KMS-11 (cell line): ENCODE measurements at regions not wholly inside any gene's neighbourhood (a gene's known extent, or its start where the extent isn't known, plus 50 kb on each side); places are given as distances from the start of the nearest gene placed in this dataset.
A peak's percentile ranks its signal among the peaks of the same experiment; 100 is the strongest.

Source experiments
- H2AFZ ChIP-seq: fragments of 200-600 bp; sonication (generic); 2 replicates; pipeline ENCODE4 v1.6.1; 2016; ENCODE audit warnings: antibody characterized with exemption, mixed run types, low read depth
- H3K27ac ChIP-seq: fragments of 200-600 bp; sonication (generic); 2 replicates; pipeline ENCODE4 v1.6.1; 2016; ENCODE audit warnings: mild to moderate bottlenecking, mixed run types
- H3K27me3 ChIP-seq: fragments of 200-600 bp; sonication (generic); 2 replicates; pipeline ENCODE4 v1.6.1; 2017; ENCODE audit warnings: mild to moderate bottlenecking, low read depth, mixed run types, moderate library complexity; ENCODE audit not compliant: insufficient read depth
- H3K36me3 ChIP-seq: fragments of 200-600 bp; sonication (generic); 2 replicates; pipeline ENCODE4 v1.6.1; 2017; ENCODE audit warnings: mild to moderate bottlenecking, mixed run types; ENCODE audit not compliant: insufficient read depth
- H3K4me1 ChIP-seq: fragments of 200-600 bp; sonication (generic); 2 replicates; pipeline ENCODE4 v1.6.1; 2016; ENCODE audit warnings: mild to moderate bottlenecking, low read depth, mixed run types; ENCODE audit not compliant: poor library complexity, severe bottlenecking
- H3K4me2 ChIP-seq: fragments of 200-600 bp; sonication (generic); 2 replicates; pipeline ENCODE4 v1.7.0; 2016; ENCODE audit warnings: mild to moderate bottlenecking, mixed run types
- H3K4me3 ChIP-seq: fragments of 200-600 bp; sonication (generic); IDR thresholded peaks from 2 replicates; pipeline ENCODE4 v1.6.1; 2017; ENCODE audit warnings: low read depth, low read length, mixed read lengths; ENCODE audit not compliant: insufficient read depth
- H3K79me2 ChIP-seq: fragments of 200-600 bp; sonication (generic); 2 replicates; pipeline ENCODE4 v1.6.1; 2016; ENCODE audit warnings: low read depth, mixed run types; ENCODE audit not compliant: insufficient read depth
- H3K9ac ChIP-seq: fragments of 200-600 bp; sonication (generic); 2 replicates; pipeline ENCODE4 v1.6.1; 2016; ENCODE audit warnings: mild to moderate bottlenecking, mixed run types
- H4K20me1 ChIP-seq: fragments of 200-600 bp; sonication (generic); 2 replicates; pipeline ENCODE4 v1.6.1; 2016; ENCODE audit warnings: mild to moderate bottlenecking, mixed run types; ENCODE audit not compliant: insufficient read depth
- CTCF ChIP-seq: fragments of 200-600 bp; sonication (generic); conservative IDR thresholded peaks from 2 replicates; pipeline ENCODE4 v1.6.1; 2017; ENCODE audit warnings: low read depth, mild to moderate bottlenecking, antibody characterized with exemption, low read length, moderate library complexity, mixed read lengths

DNA sequence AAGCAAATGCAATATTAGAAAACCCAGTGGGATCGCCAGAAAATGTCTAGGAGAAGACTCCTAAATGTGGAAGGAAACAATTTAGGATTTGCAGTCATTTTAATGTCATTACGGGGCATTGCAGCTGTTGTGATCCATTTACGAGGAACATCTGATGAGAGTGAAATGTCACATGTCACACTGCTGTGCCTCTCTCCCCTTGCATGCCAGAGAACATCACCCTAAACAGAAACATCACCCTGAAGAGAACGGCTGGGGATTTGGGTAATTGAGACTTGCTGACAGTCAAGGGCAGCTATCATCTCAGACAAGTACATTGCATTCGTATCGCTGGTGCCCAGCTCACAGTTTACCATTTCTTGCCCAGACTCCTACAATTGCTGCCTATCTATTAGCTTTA is 785.7 kb upstream of the POM121L12 start:
- Histone ChIP-seq H3K27me3 (no peaks in the 10 kb centered on the region), H3K79me2 (no peaks in the 10 kb centered on the region), H3K36me3 (no peaks in the 10 kb centered on the region), H4K20me1 (no peaks in the 10 kb centered on the region), H3K4me1 (no peaks in the 10 kb centered on the region), H3K9ac (no peak overlapping the region), H2AFZ (no peak overlapping the region), H3K4me3 (no peak overlapping the region), H3K4me2 (no peak overlapping the region), H3K27ac (no peak overlapping the region)
- no peak for TF ChIP-seq CTCF

DNA sequence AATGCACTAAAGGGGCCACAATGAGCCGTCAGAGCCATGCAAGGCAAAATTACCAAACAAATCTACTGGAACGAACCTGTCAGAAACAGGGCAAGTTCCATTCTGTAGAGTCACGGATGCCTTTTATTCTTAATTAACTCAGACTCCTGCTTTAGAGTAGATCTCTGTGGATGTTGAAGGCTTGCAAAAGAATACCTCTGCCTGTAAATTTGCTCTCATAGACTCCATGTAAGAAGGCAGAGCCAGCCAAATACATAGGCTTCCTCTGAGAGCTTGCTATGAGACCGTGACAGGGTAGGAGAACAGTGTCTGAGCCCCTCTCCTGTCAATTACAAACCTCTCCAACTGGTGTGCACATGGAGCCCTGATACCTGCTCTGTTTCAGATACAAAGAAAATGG is 787.9 kb upstream of the POM121L12 start:
- no peaks in the 10 kb centered on the region for H3K36me3 ChIP-seq
- H3K4me1 ChIP-seq: no peaks in the 10 kb centered on the region
- no peaks in the 10 kb centered on the region for H3K27me3 ChIP-seq
- no peak overlapping the region for H3K9ac ChIP-seq
- no peak overlapping the region for H3K4me2 ChIP-seq
- no peaks in the 10 kb centered on the region for H3K79me2 ChIP-seq
- no peak for TF ChIP-seq CTCF
- no peak overlapping the region for H3K27ac ChIP-seq
- H4K20me1 ChIP-seq: no peaks in the 10 kb centered on the region
- H2AFZ ChIP-seq: no peak overlapping the region
- no peak overlapping the region for H3K4me3 ChIP-seq

DNA sequence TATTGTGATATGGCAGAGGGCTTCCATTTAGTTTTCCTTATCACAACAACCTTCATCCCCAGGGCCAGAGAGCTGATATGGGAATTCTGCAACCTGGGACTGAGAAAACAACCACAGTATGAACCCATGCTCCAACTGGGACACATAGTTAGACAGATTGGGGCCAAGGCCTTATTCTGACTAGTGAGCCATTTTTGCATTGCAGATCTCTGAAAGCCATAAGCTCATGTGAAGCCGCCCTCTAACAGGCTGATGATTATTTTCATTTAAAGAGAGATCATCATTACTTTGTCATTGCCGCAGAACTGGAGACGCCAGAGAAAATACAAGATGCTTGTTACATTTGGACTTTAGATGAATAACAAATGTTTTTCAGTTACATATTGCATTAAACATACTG is 791.7 kb upstream of the POM121L12 start:
- no peak for TF ChIP-seq CTCF

DNA sequence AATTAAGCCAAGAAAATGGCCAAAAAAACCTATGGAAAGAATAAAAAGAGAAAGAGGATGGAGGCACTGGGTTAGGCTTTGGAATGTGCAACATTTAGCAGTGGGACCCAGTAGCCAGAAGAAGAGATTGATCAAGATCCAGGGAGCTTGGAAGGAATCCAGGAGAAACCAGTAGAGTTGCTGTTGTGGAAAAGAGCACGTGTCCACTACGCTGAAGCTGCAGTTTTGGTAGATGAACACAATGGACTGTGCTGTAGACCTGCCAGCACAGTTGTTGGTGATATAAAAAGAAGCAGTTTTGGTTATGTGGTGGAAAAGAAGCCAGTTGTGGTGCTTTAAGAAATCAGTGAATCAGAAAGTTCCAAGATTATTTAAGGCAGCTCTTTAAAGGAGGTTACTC is 802.2 kb upstream of the POM121L12 start:
- no peak for TF ChIP-seq CTCF
- Histone ChIP-seq H3K79me2 (no peaks in the 10 kb centered on the region), H3K4me2 (peak overlapping the region; percentile 14; the same call in 1 of the 2 replicates), H3K4me1 (peaks cover 11% of the 10 kb centered on the region), H3K9ac (no peak overlapping the region), H3K36me3 (no peaks in the 10 kb centered on the region), H3K4me3 (no peak overlapping the region), H3K27me3 (no peaks in the 10 kb centered on the region), H4K20me1 (no peaks in the 10 kb centered on the region), H3K27ac (peak overlapping the region; percentile 20; the same call in 1 of the 2 replicates), H2AFZ (peak overlapping the region; percentile 22; the same call in 1 of the 2 replicates)

More for the DNA sequence above, 791.7 kb upstream of the POM121L12 start:
- Histone ChIP-seq H3K36me3 (no peaks in the 10 kb centered on the region), H3K4me1 (no peaks in the 10 kb centered on the region), H3K4me3 (no peak overlapping the region), H3K27me3 (no peaks in the 10 kb centered on the region), H3K4me2 (no peak overlapping the region), H3K27ac (no peak overlapping the region), H3K9ac (no peak overlapping the region), H2AFZ (no peak overlapping the region), H4K20me1 (no peaks in the 10 kb centered on the region), H3K79me2 (no peaks in the 10 kb centered on the region)

DNA sequence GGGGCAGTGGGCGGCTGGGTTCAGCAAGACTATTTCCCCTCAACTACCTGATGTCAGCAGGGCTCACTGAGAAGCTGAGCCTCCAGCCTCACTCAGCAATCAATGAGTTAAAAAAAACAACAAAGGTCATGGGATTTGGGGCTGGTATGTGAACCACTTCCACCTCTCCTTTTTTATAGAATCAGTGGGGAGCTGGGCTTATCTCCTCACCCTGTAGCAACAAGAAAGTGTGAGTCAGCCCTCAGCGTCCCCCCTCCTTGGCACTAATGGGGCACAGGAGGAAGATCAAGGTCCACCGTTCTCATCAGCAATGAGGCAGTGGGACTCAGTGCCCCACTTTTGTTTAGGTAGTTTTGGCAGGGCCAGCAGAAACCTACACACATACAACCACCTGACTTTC is 823.5 kb upstream of the POM121L12 start:
- no peaks in the 10 kb centered on the region for H3K36me3 ChIP-seq
- no peak overlapping the region for H2AFZ ChIP-seq
- H3K4me2 ChIP-seq: no peak overlapping the region
- H3K4me1 ChIP-seq: no peaks in the 10 kb centered on the region
- no peak for TF ChIP-seq CTCF
- no peaks in the 10 kb centered on the region for H3K79me2 ChIP-seq
- no peak overlapping the region for H3K27ac ChIP-seq
- H4K20me1 ChIP-seq: no peaks in the 10 kb centered on the region
- H3K9ac ChIP-seq: no peak overlapping the region
- no peak overlapping the region for H3K4me3 ChIP-seq
- H3K27me3 ChIP-seq: no peaks in the 10 kb centered on the region
